ENCODE measurements at regions not wholly inside any gene's neighbourhood (a gene's known extent, or its start where the extent isn't known, plus 50 kb on each side); places are given as distances from the start of the nearest gene placed in this dataset.

GRCh38 chr4:57270346-57270745, 160.2 kb upstream of the IGFBP7 start:
- no peak for TF ChIP-seq POLR2A (IDR thresholded peaks at IDR 0.05; ENCODE audit: low read length)
- TF ChIP-seq GATA1 (IDR thresholded peaks at IDR 0.05; ENCODE audit: low read depth, low read length): no peak
